HG02571 (cell line): ENCODE measurements at regions not wholly inside any gene's neighbourhood (a gene's known extent, or its start where the extent isn't known, plus 50 kb on each side); places are given as distances from the start of the nearest gene placed in this dataset.
"Not testable (repeated sequence)": the region's sequence is repeated elsewhere in the genome, so short reads cannot be mapped to it uniquely, and the experiment has no call there.

ENCODE experiments used
- ATAC-seq: cut with Tn5 transposase; IDR thresholded peaks from one replicate; pipeline ENCODE4 v1.9.1; 2021; ENCODE audit warnings: mild to moderate bottlenecking, moderate library complexity; ENCODE audit not compliant: unreplicated experiment

DNA sequence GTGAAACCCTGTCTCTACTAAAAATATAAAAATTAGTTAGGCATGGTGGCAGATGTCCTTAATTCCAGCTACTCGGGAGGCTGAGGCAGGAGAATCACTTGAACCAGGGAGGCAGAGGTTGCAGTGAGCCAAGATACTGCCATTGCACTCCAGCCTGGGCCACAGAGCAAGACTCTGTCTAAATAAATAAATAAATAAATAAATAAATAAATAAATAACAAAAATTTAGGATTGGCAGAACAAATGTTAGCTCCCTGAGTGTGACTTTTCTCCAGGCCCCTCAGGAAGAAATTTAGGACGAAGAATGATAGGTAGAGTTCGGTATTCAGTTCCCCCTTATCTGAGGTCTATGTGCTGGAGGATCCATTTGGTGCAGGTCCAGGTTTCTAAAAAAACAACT is 181.2 kb downstream of the CD47 start:
- ATAC-seq = not testable (repeated sequence)

DNA sequence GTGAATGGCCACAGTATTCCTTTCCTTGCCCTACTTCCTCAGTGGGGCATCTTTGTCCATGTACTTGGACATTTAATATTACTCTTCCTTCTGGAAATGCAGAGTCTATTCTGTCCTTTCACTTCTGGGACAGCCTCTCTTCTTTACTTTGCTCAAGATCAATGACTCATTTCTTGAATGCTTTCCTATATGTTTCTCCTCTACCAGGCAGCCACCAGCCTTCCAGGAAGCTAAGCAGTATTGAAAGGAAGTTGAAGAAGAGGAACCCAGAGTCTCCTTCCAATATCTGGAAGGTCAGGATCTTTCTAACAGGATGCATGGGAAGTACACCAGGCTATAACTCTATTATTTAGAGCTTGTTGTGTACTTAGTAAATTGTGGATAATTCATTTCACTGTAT is 182.8 kb downstream of the CD47 start:
- no peak for ATAC-seq

DNA sequence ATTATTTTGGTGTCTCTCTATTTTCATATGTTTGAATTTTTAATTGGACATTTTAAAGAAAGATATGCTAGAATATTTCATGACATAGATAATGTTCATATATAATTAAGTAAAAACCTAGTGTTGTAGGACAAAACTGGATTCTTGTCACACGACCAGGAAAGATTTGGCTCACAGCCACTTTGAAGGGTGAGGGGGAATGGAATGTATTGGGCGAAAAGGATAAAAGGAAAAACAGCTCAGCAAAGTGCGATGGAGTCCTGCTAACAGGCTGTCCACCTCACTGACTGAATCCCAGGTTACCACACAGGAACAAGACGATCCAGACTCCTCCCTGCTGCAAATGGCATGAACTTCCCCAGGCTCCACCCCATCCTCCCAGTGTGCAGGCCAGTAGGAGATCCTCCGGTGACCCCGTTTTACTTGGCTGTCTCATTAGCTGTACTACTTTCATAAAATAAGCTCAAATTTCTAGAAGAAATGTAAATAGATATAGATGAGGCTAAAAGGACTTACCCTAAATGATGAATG is 186.2 kb downstream of the CD47 start:
- ATAC-seq = no peak

- no peak for ATAC-seq
These were observed 190.7 kb downstream of the CD47 start for GRCh38 chr3:107899990-107900651.

DNA sequence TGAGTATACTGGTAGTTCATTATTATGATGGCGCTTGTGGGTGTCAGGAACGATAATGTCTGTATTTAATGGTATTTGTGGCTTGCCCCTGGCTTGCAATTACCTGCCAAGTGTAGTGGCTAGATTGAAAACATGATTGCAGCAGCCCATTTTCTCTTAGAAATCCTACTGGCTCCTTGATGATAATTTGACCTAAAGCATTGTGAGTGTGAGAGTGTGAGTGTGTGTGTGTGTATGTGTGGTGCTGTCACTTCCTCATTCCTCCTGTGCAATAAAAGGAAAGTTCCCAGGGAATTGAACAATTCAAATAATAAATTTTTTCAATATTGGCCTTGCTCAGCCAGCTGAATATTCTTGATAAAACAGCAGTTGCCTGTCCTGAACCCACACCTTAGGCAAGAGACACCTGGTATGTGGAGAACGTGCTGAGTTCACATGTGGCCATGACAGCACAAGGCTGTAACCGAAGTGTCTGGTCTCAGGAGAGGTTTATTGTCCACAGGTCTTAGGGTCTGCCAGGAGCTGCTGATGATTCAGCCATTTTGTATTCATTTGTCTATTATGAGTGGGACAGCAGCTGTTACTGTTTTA is 193.3 kb downstream of the CD47 start:
- ATAC-seq = no peak

DNA sequence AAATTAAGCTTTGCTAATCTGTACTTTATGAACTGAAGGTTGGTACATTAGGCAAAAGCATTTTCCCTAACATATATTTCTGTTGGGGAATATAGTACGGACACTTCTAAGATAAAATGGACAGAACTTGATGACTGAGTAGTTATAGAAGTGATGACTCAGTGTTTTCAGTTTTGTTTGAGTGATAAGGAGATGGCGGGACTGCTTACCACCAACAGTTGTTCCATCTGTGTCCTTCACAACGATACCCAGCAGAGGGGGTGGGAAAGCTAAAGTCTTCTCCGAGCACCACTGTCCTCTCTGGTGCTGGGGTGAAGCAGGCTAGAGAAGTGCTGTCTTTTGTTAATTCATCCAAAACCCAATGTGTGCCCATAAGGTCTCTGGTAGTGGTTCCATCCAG is 195.8 kb downstream of the CD47 start:
- ATAC-seq = no peak

DNA sequence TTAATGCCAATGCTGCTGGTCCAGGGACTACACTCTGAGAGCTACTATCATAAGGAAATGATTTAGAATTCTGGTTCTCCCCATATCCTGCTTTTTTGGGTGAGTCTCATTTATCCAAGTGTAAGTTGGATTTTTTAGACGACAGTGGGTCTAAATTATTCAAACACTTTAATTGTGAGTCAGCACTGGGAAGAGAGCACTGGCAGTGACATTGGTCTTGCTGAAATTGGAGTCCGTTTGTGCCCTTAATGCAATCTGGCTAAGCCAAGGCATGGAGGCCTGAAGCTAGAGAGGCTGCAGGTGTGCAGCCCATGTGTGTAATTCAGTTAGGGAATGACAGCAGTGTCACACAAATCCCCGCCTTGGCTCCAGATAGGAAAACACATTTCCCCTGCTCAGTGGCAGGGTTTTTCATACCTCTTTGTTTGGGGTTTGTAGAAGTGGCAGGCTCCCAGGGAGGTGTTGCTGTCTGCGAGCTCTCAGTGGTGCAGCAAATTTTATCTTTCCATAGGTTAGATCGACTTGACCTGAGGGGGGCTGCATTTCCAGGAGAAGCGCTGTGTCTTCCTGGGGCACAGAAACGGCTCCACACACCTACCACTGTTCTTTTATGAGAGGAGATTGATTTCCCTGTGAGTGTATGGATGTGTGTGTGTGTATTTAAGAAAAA is 197.7 kb downstream of the CD47 start:
- no peak for ATAC-seq

DNA sequence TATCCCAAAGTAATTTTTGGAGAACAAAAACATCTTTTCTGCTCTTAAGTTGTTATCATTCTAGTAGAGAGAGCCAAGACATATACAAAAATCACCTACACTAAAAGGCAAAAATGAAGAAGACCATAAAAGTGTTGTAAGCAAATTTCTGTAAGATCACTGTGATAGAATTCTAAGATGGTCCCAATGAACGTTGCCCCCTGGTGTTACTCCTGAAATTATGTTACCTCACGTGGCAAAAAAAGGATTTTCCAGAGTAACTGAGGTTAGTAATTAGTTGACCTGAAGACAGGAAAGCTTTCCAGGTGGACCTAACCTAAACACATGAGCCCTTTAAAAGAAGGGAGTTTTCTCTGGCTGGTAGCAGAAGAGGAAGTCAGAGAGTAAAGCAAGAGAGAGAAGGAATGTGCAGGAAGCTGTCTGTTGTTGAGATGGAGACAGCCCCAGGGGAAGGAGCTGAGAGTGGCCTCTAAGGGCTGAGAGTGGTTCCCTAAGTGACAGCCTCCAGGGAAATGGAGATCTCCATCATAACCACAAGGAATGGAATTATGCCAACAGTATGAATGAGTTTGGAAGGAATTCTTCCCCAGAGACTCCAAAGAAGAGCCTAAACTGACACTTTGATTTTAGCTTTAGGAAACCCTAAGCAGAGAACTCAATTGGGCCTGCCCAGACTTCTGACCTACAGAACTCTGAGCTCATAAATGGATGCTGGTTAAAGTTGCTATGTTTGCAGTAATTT is 205.9 kb downstream of the CD47 start:
- ATAC-seq = no peak

- no peak for ATAC-seq
These were observed 206.8 kb downstream of the CD47 start for GRCh38 chr3:107884028-107884427.

DNA sequence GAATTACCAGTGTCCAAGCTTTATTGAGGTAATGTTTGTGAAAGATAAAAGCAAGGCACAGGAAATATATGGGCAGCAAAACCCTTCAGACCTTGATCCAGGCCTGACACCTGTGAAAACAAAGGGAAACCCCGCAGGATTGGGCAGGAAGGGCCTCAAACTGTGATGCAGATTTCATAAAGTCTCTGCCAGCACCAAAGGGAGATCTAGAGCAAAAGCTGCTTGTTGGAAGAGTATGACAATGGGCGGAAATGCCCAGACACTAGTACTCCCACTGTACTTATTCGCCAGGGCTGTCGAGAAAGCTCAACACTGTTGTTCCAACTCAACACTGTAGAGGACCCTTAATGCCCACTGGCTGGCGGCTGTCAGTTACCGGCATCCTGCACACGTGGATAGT is 207.9 kb downstream of the CD47 start:
- ATAC-seq = no peak

GRCh38 chr3:107882261-107882660 is 208.6 kb downstream of the CD47 start:
- no peak for ATAC-seq

DNA sequence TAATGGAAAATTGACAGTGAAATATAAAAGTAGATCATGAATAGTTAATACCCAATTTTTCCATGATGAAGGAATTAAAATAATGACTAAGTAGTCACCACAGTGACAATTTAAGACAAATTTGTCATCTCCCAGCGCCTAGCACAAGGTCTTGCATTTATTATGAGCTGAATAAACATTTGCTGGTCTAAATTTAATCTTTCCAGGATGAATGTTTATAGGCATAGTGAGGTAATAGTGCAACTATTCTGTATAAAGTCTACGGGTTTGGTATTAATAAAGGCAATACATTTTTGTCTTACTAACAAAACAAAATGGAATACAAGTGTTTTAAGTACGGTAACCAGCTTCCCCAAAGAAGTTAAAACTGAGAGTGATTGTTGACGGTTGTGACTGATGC is 209.3 kb downstream of the CD47 start:
- ATAC-seq = no peak

DNA sequence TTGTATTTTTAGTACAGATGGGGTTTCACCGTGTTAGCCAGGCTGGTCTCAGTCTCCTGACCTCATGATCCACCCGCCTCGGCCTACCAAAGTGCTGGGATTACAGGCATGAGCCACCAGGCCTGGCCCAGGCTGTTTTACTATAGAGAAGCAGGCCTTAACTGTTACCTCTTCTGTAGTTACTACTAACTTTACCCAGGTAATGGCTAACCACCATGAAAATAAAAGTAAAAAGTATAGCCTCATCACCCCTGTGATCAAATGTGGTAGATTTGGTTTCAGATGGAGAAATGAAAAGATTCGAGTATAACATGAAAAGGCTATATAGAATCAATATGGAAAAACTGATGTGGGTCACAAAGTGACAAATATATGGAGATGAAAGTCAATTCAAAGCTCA is 210.1 kb downstream of the CD47 start:
- ATAC-seq = no peak

GRCh38 chr3:107877936-107878335 is 212.9 kb downstream of the CD47 start:
- no peak for ATAC-seq

GRCh38 chr3:107870943-107871638 is 219.7 kb downstream of the CD47 start:
- no peak for ATAC-seq

DNA sequence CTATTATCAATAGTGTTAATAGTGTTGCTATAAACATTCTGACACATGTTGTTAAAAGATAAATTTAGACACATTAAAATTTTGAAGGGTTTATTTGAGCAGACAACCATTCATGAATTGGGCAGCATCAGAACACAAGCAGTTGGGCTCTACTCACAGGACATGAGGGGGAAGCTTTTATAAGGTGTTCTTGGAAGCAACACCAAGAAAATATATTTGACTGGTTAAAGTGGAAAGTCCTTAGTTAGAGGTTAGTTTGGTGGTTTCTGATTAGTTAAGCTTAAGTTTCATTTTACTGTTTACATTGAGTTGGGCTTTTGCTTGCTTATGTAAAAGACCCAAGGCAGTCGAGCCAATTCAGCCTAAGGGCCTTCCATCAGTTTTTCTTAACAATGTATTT is 220.7 kb downstream of the CD47 start:
- no peak for ATAC-seq

DNA sequence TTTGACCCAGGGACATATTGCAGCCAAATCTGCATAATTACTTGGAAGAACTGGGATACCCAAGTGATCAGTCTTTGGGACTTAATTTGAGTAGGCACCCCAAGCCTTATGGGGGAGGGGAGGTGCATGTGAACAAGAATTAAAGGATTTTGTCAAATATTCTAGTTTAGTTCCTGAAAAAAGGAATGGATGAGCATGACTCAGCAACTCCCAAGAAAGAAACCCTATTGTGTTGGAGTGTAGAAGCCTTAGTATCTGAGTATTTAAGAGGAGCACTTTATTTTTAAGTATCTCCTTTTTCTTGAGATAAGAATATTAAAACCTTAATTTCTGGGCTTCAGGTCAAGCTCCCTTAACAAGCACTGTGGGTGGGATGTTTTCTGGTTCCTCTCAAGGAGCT is 222.4 kb downstream of the CD47 start:
- no peak for ATAC-seq

GRCh38 chr3:107861904-107862303 is 228.9 kb downstream of the CD47 start:
- no peak for ATAC-seq

- ATAC-seq = no peak
These were observed 229.4 kb downstream of the CD47 start for GRCh38 chr3:107861422-107861821.
